Tibial artery (tissue), 4 donors: ENCODE measurements at regions not wholly inside any gene's neighbourhood (a gene's known extent, or its start where the extent isn't known, plus 50 kb on each side); places are given as distances from the start of the nearest gene placed in this dataset.

Source experiments
- DNase-seq, 2 donors: peaks; one replicate each; pipeline ENCODE4 v3.0.0-alpha.2; 2019
- H3K27ac ChIP-seq, 2 donors: fragments of 200-600 bp; sonication (generic) in 1 of 2; 1 replicate in 1 of 2; 2 replicates in 1 of 2; pipeline ENCODE4 v1.5.1; 2018 to 2019; ENCODE audit warnings: mild to moderate bottlenecking in 1 of 2
- H3K27me3 ChIP-seq, 2 donors: fragments of 200-600 bp; sonication (generic) in 1 of 2; one replicate each; pipeline versions ENCODE4 v1.5.1 to v1.6.0; 2016 to 2019
- H3K36me3 ChIP-seq, 3 donors: fragments of 200-600 bp; sonication (generic) in 2 of 3; one replicate each; pipeline ENCODE4 v1.5.1; 2016 to 2019; ENCODE audit warnings: mild to moderate bottlenecking in 2 of 3
- H3K4me1 ChIP-seq, 4 donors: fragments of 200-600 bp; sonication (generic) in 2 of 4; 1 replicate in 3 of 4; 2 replicates in 1 of 4; pipeline ENCODE4 v1.5.1; 2016 to 2019
- H3K4me3 ChIP-seq, 2 donors: fragments of 200-600 bp; sonication (generic) in 1 of 2; 1 replicate in 1 of 2; 2 replicates in 1 of 2; pipeline ENCODE4 v1.5.1; 2018 to 2019; ENCODE audit warnings: mild to moderate bottlenecking in 2 of 2
- H3K9me3 ChIP-seq, 3 donors: fragments of 200-600 bp; sonication (generic) in 1 of 3; one replicate each; pipeline ENCODE4 v1.5.1; 2016 to 2019
- intact Hi-C: fragments of 100-400 bp; cut with DNase I; formaldehyde crosslinking; loops from one replicate; pipeline ENCODE4 v1.15.0; 2023; ENCODE audit warnings: low total_unique reads
- TF ChIP-seq, protein P1 (sequence below), 2 experiments: fragments of 200-600 bp in 1 of 2; fragments of 450-650 bp in 1 of 2; IDR thresholded peaks; one replicate each; pipeline ENCODE4 v1.5.1; 2017 to 2019; ENCODE audit warnings: antibody characterized with exemption in 2 of 2, mild to moderate bottlenecking in 1 of 2, moderate library complexity in 1 of 2

DNA sequence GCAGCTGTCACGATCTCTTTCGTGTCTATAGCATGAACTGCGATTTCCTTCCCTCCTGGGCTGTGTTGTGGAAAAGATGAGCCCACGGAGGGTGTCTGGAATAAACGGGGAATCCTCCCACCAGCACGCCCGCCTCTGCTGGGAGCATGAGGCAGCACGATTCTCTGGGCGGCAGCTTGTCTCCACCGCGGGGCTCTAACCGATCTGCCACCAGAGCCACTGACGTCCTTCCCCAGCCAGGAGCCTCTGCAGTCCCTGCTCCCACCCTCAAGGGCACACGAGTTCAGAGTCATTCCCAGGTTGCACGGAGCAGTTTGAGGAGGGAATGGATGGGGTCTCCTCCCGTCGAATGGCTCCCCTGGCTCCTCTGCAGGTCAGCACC, 197.6 kb downstream of the DLL1 start:
- TF ChIP-seq, protein P1, sequence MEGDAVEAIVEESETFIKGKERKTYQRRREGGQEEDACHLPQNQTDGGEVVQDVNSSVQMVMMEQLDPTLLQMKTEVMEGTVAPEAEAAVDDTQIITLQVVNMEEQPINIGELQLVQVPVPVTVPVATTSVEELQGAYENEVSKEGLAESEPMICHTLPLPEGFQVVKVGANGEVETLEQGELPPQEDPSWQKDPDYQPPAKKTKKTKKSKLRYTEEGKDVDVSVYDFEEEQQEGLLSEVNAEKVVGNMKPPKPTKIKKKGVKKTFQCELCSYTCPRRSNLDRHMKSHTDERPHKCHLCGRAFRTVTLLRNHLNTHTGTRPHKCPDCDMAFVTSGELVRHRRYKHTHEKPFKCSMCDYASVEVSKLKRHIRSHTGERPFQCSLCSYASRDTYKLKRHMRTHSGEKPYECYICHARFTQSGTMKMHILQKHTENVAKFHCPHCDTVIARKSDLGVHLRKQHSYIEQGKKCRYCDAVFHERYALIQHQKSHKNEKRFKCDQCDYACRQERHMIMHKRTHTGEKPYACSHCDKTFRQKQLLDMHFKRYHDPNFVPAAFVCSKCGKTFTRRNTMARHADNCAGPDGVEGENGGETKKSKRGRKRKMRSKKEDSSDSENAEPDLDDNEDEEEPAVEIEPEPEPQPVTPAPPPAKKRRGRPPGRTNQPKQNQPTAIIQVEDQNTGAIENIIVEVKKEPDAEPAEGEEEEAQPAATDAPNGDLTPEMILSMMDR (IDR thresholded peaks at IDR 0.05) = no peak
- H3K9me3 ChIP-seq = no peaks in the 10 kb centered on the region
- peaks cover 0 to 7% (median 3%) of the 10 kb centered on the region in 4 donors for H3K4me1 ChIP-seq
- no peaks in the 10 kb centered on the region for H3K36me3 ChIP-seq
- H3K27ac ChIP-seq = no peak overlapping the region
- H3K27me3 ChIP-seq = peaks cover 0 to 6% of the 10 kb centered on the region in 2 donors
- DNase-seq = peak in 1 of 2 donors; percentile 50
- intact Hi-C loops = no loop called here
- no peak overlapping the region for H3K4me3 ChIP-seq

DNA sequence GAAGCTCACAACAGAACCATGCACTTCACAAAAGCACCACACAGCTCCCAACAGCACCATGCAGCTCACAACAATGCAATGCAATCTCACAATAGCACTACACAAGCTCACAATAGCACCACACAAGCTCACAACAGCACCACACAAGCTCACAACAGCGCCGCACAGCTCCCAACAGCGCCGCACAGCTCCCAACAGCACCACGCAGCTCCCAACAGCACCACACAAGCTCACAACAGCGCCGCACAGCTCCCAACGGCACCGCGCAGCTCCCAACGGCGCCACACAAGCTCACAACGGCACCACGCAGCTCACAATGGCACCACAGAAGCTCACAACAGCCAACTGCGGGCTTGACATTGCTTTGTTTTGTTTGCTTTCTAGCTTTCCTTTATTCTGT, 198.1 kb downstream of the DLL1 start:
- H3K36me3 ChIP-seq = no peaks in the 10 kb centered on the region
- peaks cover 0 to 7% (median 3%) of the 10 kb centered on the region in 4 donors for H3K4me1 ChIP-seq
- TF ChIP-seq, protein P1 (IDR thresholded peaks at IDR 0.05) = no peak
- H3K27ac ChIP-seq = no peak overlapping the region
- no peak overlapping the region for H3K4me3 ChIP-seq
- intact Hi-C loops = no loop called here
- H3K9me3 ChIP-seq = no peaks in the 10 kb centered on the region
- peak in 1 of 2 donors; percentile 2 for DNase-seq
- H3K27me3 ChIP-seq = peaks cover 0 to 6% of the 10 kb centered on the region in 2 donors

DNA sequence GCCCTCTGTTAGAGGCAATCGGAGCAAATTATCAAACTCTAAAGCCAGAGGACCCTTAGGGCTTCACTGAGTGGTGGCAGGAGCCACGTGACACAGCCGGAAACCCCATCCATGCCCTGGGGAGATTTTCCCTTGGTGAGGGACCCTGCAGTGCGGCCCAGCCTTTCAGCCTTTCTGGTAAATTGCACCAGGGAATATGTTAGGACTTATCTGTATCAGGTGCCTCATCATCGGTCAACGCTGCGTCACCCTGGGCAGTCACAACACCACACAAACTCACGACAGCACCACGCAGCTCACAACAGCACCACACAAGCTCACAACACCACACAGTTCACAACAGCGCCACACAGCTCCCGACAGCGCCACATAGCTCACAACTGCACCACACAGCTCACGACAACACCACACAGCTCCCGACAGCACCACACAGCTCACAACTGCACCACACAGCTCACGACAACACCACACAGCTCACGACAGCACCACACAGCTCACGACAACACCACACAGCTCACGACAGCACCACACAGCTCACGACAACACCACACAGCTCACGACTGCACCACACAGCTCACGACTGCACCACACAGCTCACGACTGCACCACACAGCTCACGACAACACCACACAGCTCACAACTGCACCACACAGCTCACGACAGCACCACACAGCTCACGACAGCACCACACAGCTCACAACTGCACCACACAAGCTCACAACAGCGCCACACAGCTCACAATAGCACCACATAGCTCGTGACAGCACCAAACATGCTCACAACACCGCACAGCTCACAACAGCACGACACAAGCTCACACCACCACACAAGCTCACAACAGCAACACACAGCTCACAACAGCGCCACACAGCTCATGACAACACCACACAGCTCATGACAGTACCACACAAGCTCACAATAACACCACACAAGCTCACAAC, 199.0 kb downstream of the DLL1 start:
- H3K4me1 ChIP-seq = peaks cover 0 to 7% (median 3%) of the 10 kb centered on the region in 4 donors
- DNase-seq = peak; percentile 12 to 28

DNA sequence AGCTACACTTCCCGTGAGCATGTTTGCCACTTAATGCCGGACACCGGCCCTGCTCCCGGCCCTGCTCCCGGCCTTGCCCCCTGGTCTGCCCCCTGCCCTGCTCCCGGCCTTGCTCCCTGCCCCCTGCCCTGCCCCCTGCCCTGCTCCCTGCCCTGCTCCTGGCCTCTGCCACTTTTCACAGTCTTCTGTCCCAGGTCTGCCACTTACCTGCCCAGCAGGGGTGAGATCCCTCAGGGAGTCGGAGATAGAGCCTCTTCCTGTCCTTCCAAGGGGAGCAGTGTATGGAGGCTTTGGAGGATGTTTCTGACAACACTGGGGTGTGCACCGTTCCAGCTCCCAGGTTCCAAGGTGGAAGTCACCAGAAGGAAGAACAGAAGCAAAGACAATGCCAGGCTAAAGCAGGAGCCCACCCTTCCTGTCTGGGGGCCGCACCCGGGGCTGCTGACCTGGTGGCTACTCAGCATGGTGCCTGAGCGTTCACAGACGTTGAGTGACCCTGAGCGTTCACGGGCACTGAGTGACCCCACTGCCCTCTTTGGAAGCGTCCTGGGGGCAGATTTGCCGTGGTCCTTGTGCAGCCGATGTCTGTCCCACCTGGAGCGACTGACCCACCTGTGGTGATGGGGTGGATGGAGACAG, 199.8 kb downstream of the DLL1 start:
- Histone ChIP-seq H3K27me3 (peaks cover 0 to 2% of the 10 kb centered on the region in 2 donors), H3K9me3 (no peaks in the 10 kb centered on the region), H3K27ac (no peak overlapping the region), H3K36me3 (no peaks in the 10 kb centered on the region), H3K4me3 (no peak overlapping the region), H3K4me1 (peaks cover 0 to 2% (median under 1%) of the 10 kb centered on the region in 4 donors)
- TF ChIP-seq, protein P1 (IDR thresholded peaks at IDR 0.05) = no peak
- peak; percentile 12 to 51 for DNase-seq
- intact Hi-C loops = no loop called here

More for the DNA sequence above, 199.0 kb downstream of the DLL1 start:
- Histone ChIP-seq H3K27ac (no peak overlapping the region), H3K9me3 (no peaks in the 10 kb centered on the region), H3K27me3 (peaks cover 0 to 2% of the 10 kb centered on the region in 2 donors), H3K36me3 (no peaks in the 10 kb centered on the region), H3K4me3 (no peak overlapping the region)
- intact Hi-C loops = no loop called here
- TF ChIP-seq, protein P1 (IDR thresholded peaks at IDR 0.05) = no peak

- DNase-seq = peak in 1 of 2 donors; percentile 16
- no peaks in the 10 kb centered on the region for H3K9me3 ChIP-seq
- intact Hi-C loops = no loop called here
- H3K4me3 ChIP-seq = no peak overlapping the region
- no peaks in the 10 kb centered on the region for H3K4me1 ChIP-seq
- no peak overlapping the region for H3K27ac ChIP-seq
- no peaks in the 10 kb centered on the region for H3K27me3 ChIP-seq
- no peaks in the 10 kb centered on the region for H3K36me3 ChIP-seq
- TF ChIP-seq, protein P1 (IDR thresholded peaks at IDR 0.05) = no peak
These were observed 200.3 kb downstream of the DLL1 start for GRCh38 chr6:170090561-170090960.
